GM12873 (cell line): ENCODE measurements at regions not wholly inside any gene's neighbourhood (a gene's known extent, or its start where the extent isn't known, plus 50 kb on each side); places are given as distances from the start of the nearest gene placed in this dataset.

Experiments
- CTCF ChIP-seq: IDR thresholded peaks from 2 replicates; pipeline ENCODE4 v1.5.1; 2012; ENCODE audit warnings: low read depth, mild to moderate bottlenecking, moderate library complexity, low read length, control low read depth; ENCODE audit not compliant: insufficient read depth; ENCODE audit errors: missing control alignments

DNA sequence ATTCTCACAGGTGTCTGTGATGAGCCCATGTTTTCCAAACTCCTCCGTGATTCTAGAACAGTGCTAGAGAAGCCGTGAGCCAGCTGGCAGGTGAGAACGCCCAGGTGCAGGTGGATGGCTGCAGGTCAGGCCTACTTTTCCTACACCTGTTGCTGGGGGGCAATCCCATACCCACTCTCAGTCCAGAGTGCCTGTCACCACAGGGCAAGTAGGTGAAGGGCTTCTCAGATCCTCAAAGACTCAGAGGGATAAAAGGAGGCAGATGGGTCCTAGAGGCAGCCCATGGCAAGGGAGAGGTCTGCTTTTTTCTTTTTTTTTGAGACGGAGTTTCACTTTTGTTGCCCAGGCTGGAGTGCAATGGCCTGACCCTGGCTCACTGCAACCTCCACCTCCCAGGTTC lies 50.7 kb upstream of the H6PD start:
- no peak for TF ChIP-seq CTCF

GRCh38 chr1:9184749-9185148 lies 49.8 kb upstream of the H6PD start:
- no peak for TF ChIP-seq CTCF
